Activated T-helper 17 cell treated with anti-CD3 and anti-CD28 coated beads, Interleukin-2, amount 50 U/mL, for 72 hours (primary cell): ENCODE measurements at regions not wholly inside any gene's neighbourhood (a gene's known extent, or its start where the extent isn't known, plus 50 kb on each side); places are given as distances from the start of the nearest gene placed in this dataset.

Experiments
- ATAC-seq: fragments of 150-1000 bp; cut with Tn5 transposase; replicated peaks from 2 replicates; pipeline ENCODE4 v1.10.0; 2021; ENCODE audit warnings: mild to moderate bottlenecking, moderate library complexity
- H3K27ac Mint-ChIP-seq: one replicate; pipeline ENCODE4 v1.8.0; 2022; ENCODE audit warnings: mixed read lengths
- H3K27me3 Mint-ChIP-seq: one replicate; pipeline ENCODE4 v1.8.0; 2022; ENCODE audit warnings: mixed read lengths
- H3K36me3 Mint-ChIP-seq: one replicate; pipeline ENCODE4 v1.8.0; 2022; ENCODE audit warnings: low read depth, mild to moderate bottlenecking, mixed read lengths
- H3K4me1 Mint-ChIP-seq: one replicate; pipeline ENCODE4 v1.8.0; 2022; ENCODE audit warnings: mixed read lengths
- H3K4me3 Mint-ChIP-seq: one replicate; pipeline ENCODE4 v1.8.0; 2022; ENCODE audit warnings: mild to moderate bottlenecking, mixed read lengths
- H3K9me3 Mint-ChIP-seq: one replicate; pipeline ENCODE4 v1.8.0; 2022; ENCODE audit warnings: mixed read lengths

DNA sequence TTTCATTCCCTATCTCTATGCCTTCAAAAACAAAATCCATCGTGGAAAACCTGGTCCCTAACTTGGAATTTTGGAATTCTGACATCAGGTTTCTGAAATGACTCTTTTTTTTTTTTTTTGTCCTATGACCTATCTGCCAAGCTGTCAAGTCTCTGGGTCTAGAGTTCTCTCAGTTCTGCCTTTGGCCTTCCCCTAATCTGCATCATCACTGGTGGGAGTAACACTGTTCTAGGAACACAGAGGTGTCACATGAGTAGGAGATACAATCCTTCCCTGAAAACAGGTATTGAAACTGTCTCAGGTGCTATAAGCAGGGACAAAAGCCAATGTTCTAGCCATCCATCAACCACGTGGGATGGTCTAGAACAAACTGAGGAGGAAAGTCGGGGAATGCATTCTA is 142.0 kb upstream of the ATP1B1 start:
- H3K36me3 Mint-ChIP-seq: no peaks in the 10 kb centered on the region
- peaks cover 3% of the 10 kb centered on the region for H3K9me3 Mint-ChIP-seq
- H3K4me3 Mint-ChIP-seq: no peak overlapping the region
- peaks cover 5% of the 10 kb centered on the region for H3K27me3 Mint-ChIP-seq
- H3K27ac Mint-ChIP-seq: peak overlapping the region; percentile 26
- H3K4me1 Mint-ChIP-seq: peaks cover 7% of the 10 kb centered on the region
- ATAC-seq: peak; percentile 57

DNA sequence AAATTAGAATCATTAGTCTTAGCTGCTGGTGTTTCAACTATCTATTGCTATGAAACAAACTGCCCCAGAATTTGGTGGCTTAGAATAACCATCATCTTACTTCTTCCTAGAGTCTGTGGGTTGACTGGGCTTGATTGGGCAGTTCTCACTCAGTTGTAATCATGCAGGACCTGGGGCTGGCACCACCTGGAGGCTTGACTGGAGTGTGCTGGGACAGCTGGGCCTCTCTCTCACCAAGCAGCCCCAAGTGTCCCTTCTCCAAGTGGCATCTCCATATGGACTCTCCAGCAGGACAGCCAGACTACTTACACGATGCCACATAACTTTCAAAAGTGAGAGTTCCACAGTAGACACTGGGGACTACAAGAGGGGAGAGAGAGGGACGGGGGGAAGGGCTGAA is 140.3 kb upstream of the ATP1B1 start:
- Mint-ChIP-seq H3K9me3 (peaks cover 3% of the 10 kb centered on the region), H3K4me3 (no peak overlapping the region), H3K4me1 (peaks cover 7% of the 10 kb centered on the region), H3K36me3 (no peaks in the 10 kb centered on the region), H3K27me3 (no peaks in the 10 kb centered on the region), H3K27ac (no peak overlapping the region)
- no peak for ATAC-seq

DNA sequence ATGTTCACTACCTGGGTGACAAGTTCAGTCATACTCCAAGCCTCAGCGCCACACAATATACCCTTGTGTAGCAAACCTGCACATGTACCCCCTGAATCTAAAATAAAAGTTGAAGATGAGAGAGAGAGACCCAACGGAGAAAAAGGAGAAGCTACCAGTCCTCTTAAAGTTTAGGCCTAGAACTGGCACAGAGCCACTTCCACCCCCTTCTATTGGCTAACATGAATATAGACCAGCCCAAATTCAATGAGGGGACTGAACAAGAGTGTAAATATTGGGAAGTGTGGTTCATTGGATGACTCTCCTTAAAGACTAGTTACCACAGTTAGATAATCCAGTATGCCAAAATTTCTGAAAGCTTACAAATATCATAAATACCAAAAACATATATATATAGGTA is 139.9 kb upstream of the ATP1B1 start:
- Mint-ChIP-seq H3K4me3 (no peak overlapping the region), H3K4me1 (peaks cover 7% of the 10 kb centered on the region), H3K27ac (no peak overlapping the region), H3K9me3 (peaks cover 3% of the 10 kb centered on the region), H3K36me3 (no peaks in the 10 kb centered on the region), H3K27me3 (no peaks in the 10 kb centered on the region)
- no peak for ATAC-seq

DNA sequence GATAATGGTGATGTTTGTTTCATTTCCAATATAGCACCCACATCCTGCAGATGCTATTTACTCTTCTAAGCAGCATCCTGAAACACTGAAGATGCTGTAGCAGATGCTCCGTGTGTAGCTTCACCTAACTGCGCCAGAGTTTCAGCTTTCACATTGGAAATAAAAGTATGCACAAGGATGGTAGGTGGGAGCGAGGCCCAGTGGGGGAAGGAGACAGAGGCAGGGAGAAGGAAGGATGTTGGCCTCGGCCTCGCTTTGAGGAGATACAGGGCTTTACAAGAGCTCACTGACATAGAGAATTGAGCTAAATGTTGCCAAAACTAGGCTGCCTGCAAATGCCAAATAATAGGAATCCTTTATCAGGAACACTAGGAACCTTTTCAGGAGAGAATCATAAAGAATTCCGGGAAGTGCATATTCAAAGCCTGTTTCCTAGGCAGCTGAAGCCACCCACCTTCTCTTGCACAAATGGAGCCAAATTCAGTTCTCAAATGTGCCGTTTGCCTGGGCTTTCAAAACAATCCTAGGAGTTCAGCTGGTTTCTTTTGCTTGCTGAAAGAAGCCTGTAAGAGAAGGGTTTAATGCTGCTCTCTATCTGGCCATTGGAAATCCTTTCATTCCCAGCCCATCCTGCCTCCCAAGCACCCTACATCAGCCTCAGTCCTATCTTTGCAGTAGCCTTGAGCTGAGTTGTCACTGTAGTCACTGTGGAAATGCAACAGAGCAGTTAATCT is 135.4 kb upstream of the ATP1B1 start:
- Mint-ChIP-seq H3K27me3 (no peaks in the 10 kb centered on the region), H3K36me3 (no peaks in the 10 kb centered on the region), H3K9me3 (no peaks in the 10 kb centered on the region), H3K4me1 (no peaks in the 10 kb centered on the region), H3K4me3 (no peak overlapping the region), H3K27ac (no peak overlapping the region)
- no peak for ATAC-seq

DNA sequence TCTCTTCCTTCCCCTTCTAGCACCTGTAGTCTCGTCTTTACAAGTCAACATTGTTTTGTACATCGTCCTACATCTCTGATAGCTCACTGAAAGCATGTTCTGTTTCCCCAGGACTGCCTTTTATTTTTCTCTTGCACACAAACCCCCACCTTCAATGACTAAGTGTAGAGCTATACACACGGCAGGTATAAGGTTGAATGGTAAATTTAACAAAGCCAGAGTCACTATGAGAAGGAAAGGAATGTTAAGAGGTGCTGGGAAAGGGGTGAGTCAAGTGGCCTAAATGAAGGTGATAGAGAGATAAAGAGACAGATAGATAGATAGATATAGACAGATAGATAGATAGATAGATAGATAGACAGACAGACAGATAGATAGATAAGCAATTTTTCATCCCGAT is 134.3 kb upstream of the ATP1B1 start:
- Mint-ChIP-seq H3K27me3 (no peaks in the 10 kb centered on the region), H3K9me3 (no peaks in the 10 kb centered on the region), H3K4me3 (no peak overlapping the region), H3K27ac (no peak overlapping the region), H3K36me3 (no peaks in the 10 kb centered on the region), H3K4me1 (no peaks in the 10 kb centered on the region)
- no peak for ATAC-seq

DNA sequence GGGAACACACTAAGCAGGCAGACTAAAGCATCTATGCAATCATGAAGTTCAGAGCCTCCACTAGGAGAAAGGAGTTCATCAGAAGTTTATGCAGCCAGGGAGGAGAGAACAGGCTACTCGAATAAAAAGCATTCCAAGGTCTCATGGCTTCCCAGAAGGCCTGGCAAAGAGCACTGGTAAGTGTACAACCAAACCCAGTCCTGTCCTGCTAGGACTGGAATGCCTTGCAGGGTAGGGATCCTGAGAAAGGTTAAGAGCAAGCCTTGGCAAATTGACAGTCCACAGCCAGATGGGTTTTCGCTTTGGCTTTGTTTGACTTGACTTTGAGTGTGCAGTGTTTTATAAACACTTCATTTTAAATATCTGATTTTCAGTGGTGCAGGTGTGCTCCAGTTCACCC is 133.6 kb upstream of the ATP1B1 start:
- H3K4me1 Mint-ChIP-seq: no peaks in the 10 kb centered on the region
- no peaks in the 10 kb centered on the region for H3K27me3 Mint-ChIP-seq
- no peak for ATAC-seq
- H3K27ac Mint-ChIP-seq: no peak overlapping the region
- no peaks in the 10 kb centered on the region for H3K9me3 Mint-ChIP-seq
- no peaks in the 10 kb centered on the region for H3K36me3 Mint-ChIP-seq
- no peak overlapping the region for H3K4me3 Mint-ChIP-seq

DNA sequence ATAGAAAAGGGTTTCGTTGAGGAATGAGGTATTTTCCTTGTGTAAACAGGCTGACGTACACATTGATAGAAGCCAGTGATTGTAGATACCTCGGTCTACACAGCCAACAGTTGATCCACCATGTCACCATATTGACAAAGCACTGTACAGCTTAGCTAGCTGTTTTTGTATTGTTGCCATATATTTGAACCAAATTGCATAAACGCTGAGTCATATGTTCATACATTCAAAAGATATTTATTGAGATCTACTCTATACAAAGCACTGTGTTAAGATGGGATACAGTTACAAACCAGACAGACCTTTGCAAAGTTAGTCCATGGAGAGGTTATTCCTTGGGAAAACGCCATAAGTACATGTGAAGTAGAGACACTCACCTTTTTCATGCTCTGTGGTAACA is 132.4 kb upstream of the ATP1B1 start:
- H3K9me3 Mint-ChIP-seq: no peaks in the 10 kb centered on the region
- H3K4me3 Mint-ChIP-seq: no peak overlapping the region
- no peak for ATAC-seq
- no peaks in the 10 kb centered on the region for H3K36me3 Mint-ChIP-seq
- no peaks in the 10 kb centered on the region for H3K4me1 Mint-ChIP-seq
- no peaks in the 10 kb centered on the region for H3K27me3 Mint-ChIP-seq
- no peak overlapping the region for H3K27ac Mint-ChIP-seq

DNA sequence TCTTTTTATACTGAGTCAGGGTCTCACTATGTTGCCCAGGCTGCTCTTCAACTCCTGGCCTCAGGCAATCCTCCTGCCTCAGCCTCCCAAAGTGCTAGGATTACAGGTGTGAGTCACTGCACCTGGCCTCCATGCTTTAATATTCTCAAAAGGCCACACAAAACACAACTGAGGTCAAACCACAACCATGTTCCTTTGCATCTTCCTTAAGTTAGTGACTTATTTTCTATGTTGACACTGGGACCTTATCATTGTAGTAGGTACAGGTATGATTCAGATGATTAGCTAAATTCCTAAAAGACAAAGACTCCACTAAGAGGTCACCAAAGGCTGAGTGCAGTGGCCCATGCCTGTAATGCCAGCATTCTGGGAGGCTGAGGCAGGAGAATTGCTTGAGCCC is 131.9 kb upstream of the ATP1B1 start:
- H3K4me1 Mint-ChIP-seq: no peaks in the 10 kb centered on the region
- H3K27me3 Mint-ChIP-seq: no peaks in the 10 kb centered on the region
- ATAC-seq: peak; percentile 52
- H3K27ac Mint-ChIP-seq: no peak overlapping the region
- H3K9me3 Mint-ChIP-seq: no peaks in the 10 kb centered on the region
- no peaks in the 10 kb centered on the region for H3K36me3 Mint-ChIP-seq
- H3K4me3 Mint-ChIP-seq: no peak overlapping the region

DNA sequence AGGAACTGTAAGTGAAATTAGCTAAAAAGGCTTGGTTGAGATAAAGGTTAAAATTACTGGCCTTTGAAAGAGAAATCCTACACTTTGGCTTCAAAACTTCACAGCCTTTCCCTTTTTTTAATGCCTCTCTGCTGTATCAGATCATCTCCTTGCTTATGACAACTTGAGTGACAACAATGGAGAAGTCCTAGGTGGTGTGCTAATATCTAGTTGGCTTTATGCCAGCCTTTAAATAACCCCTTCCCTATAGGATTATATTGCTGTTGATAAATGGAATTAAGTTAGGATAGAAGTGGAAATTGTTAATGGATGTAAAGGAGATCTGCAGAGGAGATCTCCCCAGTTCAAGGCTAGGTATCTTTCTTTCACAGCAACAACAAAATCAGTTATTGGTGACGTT is 130.2 kb upstream of the ATP1B1 start:
- ATAC-seq: no peak
- no peak overlapping the region for H3K4me3 Mint-ChIP-seq
- H3K9me3 Mint-ChIP-seq: no peaks in the 10 kb centered on the region
- no peaks in the 10 kb centered on the region for H3K27me3 Mint-ChIP-seq
- no peaks in the 10 kb centered on the region for H3K36me3 Mint-ChIP-seq
- H3K27ac Mint-ChIP-seq: no peak overlapping the region
- no peaks in the 10 kb centered on the region for H3K4me1 Mint-ChIP-seq

DNA sequence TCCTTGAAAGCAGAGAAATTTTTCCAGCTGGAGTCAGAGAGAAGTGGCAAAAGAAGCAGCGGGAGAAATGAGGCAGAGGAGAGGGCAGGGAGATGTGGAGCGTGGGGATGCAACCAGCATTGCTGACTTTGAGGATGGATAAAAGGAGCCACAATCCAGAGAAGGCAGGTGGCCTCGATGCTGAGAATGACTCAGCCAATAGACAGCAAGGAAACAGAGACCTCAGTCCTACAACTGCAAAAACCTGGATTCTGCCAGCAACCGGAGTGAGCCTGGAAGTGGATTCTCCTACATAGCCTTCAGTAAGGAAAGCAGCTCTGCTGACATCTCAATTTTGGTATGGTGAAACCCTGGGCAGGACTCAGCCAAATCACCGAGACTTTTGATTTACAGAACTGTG is 128.9 kb upstream of the ATP1B1 start:
- no peaks in the 10 kb centered on the region for H3K4me1 Mint-ChIP-seq
- no peaks in the 10 kb centered on the region for H3K9me3 Mint-ChIP-seq
- H3K27me3 Mint-ChIP-seq: no peaks in the 10 kb centered on the region
- ATAC-seq: no peak
- peak overlapping the region; percentile 2 for H3K27ac Mint-ChIP-seq
- H3K4me3 Mint-ChIP-seq: no peak overlapping the region
- no peaks in the 10 kb centered on the region for H3K36me3 Mint-ChIP-seq

DNA sequence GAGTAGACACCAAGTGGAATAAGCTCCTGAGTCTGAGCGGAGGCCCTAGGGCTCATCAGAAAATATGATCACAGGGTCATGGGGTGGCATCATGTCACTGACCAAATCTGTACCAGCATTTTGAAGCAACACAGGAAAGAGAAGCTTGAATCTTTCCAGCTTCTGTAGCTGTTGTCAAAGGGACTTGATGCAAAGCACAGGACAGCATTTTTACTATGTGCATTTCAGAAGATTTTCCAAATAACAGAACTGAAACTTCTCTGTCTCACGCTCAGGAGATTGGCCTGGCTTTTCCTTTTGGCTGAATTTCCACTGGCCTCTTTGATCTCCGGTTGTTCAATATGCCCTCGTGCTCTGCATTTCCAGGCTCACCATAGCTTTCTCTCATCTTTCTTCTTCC is 127.2 kb upstream of the ATP1B1 start:
- H3K9me3 Mint-ChIP-seq: no peaks in the 10 kb centered on the region
- H3K27me3 Mint-ChIP-seq: no peaks in the 10 kb centered on the region
- no peak overlapping the region for H3K4me3 Mint-ChIP-seq
- H3K4me1 Mint-ChIP-seq: no peaks in the 10 kb centered on the region
- H3K36me3 Mint-ChIP-seq: no peaks in the 10 kb centered on the region
- no peak for ATAC-seq
- H3K27ac Mint-ChIP-seq: peak overlapping the region; percentile 37

DNA sequence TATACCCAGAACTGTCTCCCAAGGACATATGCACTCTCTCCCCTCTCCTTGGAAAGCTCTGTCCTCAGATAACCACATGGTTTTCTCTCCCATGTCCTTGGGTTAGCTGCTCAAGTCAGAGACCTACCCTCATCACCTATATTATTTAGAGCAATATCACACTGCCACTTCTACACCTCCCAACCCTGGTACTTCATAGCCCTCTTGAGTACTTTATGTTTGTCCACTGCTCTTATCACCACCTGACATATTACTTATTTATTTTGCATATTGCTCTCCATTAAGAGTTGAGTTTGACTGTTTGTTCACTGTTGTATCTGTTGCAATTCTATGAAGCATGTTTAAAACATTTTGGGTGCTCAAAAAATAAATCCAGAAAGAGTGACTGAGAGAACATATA is 126.3 kb upstream of the ATP1B1 start:
- Mint-ChIP-seq H3K4me1 (no peaks in the 10 kb centered on the region), H3K27ac (peak overlapping the region; percentile 37), H3K9me3 (no peaks in the 10 kb centered on the region), H3K4me3 (no peak overlapping the region), H3K27me3 (no peaks in the 10 kb centered on the region), H3K36me3 (no peaks in the 10 kb centered on the region)
- ATAC-seq: no peak

DNA sequence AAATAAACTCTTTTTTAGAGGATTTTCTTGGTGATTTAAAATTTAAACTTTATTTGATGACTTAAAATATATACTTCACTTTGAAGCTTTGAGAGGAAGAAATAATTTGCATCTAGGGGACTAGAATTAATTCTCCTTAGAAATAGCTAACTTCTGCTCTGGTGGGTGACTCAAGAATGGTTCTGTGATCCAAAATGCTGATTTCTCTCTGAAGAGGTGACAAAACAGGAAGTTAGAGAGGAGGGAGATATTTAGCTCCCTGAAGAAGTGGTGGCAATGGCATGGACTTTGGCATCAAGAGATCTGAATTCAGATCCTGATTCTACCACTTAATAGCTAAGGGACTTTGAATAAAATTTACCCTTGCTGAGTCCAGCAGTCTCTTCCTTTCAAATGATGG is 125.8 kb upstream of the ATP1B1 start:
- Mint-ChIP-seq H3K27me3 (no peaks in the 10 kb centered on the region), H3K9me3 (no peaks in the 10 kb centered on the region), H3K36me3 (no peaks in the 10 kb centered on the region), H3K4me3 (no peak overlapping the region), H3K4me1 (no peaks in the 10 kb centered on the region), H3K27ac (peak overlapping the region; percentile 37)
- ATAC-seq: no peak

DNA sequence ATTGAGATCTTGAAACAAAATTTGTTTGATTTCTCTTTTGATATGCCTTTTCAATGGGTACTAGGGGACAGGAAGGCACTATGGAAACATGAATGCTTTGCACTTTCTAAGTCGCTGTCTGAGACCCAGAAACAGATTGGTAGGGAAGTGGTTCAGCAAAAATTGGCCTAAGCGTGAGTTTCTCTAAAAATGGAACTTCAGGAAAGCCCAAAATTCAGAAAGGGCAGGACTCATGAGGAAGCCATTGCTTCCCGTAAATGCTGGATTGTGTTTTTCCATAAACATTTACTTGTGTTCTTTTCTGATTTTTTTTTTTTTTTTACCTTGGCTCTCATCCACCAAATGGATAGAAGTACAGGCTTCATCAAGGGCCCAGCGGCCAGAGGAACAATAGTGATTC is 123.7 kb upstream of the ATP1B1 start:
- Mint-ChIP-seq H3K27ac (no peak overlapping the region), H3K27me3 (peaks cover 14% of the 10 kb centered on the region), H3K36me3 (no peaks in the 10 kb centered on the region), H3K4me3 (no peak overlapping the region), H3K4me1 (no peaks in the 10 kb centered on the region), H3K9me3 (no peaks in the 10 kb centered on the region)
- ATAC-seq: no peak

DNA sequence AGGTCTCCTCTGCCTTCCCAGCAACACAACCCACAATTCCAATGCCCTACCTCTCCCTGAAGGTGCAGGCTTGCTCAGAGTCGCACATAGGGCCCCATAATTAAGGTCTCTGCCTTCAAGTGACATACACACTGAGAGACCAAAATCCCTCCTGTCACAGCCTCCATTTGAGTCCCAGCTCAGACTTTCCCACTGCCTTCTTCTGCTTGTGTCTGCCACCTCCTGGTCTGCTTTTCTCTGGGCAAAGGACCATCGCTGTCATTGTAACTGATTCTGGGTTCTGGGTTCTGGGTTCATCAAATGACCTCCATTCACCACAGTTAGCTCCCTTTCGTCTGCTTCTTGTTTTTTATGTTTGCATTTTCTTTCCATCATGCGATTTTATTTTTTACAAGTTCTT is 119.2 kb upstream of the ATP1B1 start:
- H3K4me3 Mint-ChIP-seq: no peak overlapping the region
- no peaks in the 10 kb centered on the region for H3K9me3 Mint-ChIP-seq
- no peak overlapping the region for H3K27ac Mint-ChIP-seq
- H3K4me1 Mint-ChIP-seq: peaks cover 15% of the 10 kb centered on the region
- ATAC-seq: no peak
- H3K36me3 Mint-ChIP-seq: no peaks in the 10 kb centered on the region
- H3K27me3 Mint-ChIP-seq: peaks cover 14% of the 10 kb centered on the region

DNA sequence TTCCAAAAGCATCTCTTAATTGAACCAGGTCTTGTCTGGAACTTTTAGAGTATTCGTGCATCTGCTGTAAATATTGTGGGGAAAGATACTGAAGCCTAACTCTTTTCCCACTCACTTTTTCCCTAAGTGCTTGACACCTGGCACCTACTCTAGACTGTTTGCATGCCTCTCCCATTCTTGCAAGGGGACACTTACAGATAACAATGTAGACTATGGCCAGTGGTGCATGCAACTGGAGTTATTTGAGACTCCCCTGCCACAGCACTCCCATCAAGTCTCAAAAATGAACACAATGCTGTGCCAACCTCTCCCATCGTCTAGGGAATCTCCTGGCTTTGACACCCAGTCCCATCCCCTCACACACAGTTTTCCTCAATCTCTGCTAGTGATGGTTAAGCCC is 118.6 kb upstream of the ATP1B1 start:
- H3K36me3 Mint-ChIP-seq: no peaks in the 10 kb centered on the region
- no peaks in the 10 kb centered on the region for H3K9me3 Mint-ChIP-seq
- no peak overlapping the region for H3K4me3 Mint-ChIP-seq
- H3K4me1 Mint-ChIP-seq: peaks cover 17% of the 10 kb centered on the region
- ATAC-seq: no peak
- peaks cover 14% of the 10 kb centered on the region for H3K27me3 Mint-ChIP-seq
- H3K27ac Mint-ChIP-seq: no peak overlapping the region
